ENCODE measurements at regions not wholly inside any gene's neighbourhood (a gene's known extent, or its start where the extent isn't known, plus 50 kb on each side); places are given as distances from the start of the nearest gene placed in this dataset.

DNA sequence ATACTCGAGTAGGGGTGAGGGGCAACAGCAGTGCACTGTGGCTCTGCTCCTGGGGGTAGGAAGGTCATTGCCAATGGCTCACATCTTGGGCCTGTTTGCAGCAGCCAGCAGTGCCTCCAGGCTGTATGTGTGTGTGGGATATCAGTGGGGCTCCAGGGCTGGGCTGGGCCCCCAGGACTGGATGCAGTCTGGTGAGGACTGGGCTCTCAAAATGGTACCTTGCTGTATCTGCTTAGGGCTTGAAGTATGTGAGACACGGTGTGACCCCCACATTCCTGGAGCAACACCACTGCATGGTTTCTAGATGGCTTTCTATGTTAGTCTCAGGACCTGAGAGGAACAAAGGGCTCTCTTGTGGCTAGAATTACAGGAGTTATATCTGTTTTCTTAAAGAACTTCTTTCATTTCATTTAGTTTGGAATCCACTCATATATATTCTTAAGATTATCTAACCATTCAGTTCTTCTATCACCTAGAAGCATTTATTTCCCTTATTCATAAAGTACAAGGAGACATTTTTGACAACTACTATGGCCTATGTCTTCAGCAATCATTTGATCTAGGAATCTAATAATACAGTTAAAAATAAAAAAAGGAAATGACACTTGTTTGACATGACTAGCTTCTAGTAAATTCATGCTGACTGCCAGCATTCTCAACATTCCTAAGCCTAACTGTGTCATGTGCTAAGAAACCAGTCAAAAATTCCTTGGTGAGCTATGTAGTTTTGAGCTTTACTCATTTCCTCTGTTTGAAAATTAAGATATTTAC is 443.2 kb upstream of the SEMA3A start:
- Histone ChIP-seq H3K4me1 (ENCODE audit: insufficient read depth, poor library complexity, severe bottlenecking) (peaks cover 26% of the 10 kb centered on the region), H3K27ac (ENCODE audit: poor library complexity, severe bottlenecking) (peak overlapping the region; percentile 96), H3K4me3 (ENCODE audit: severe bottlenecking) (no peak overlapping the region), H3K27me3 (ENCODE audit: insufficient read depth, poor library complexity, severe bottlenecking) (no peaks in the 10 kb centered on the region), H3K36me3 (ENCODE audit: low read depth) (no peaks in the 10 kb centered on the region), H3K9me3 (ENCODE audit: severe bottlenecking) (peaks cover 3% of the 10 kb centered on the region)
- peak; percentile 100 for ATAC-seq (ENCODE audit: low read depth)
- DNase-seq (ENCODE audit: low spot score) = no peak
- TF ChIP-seq, protein P1, sequence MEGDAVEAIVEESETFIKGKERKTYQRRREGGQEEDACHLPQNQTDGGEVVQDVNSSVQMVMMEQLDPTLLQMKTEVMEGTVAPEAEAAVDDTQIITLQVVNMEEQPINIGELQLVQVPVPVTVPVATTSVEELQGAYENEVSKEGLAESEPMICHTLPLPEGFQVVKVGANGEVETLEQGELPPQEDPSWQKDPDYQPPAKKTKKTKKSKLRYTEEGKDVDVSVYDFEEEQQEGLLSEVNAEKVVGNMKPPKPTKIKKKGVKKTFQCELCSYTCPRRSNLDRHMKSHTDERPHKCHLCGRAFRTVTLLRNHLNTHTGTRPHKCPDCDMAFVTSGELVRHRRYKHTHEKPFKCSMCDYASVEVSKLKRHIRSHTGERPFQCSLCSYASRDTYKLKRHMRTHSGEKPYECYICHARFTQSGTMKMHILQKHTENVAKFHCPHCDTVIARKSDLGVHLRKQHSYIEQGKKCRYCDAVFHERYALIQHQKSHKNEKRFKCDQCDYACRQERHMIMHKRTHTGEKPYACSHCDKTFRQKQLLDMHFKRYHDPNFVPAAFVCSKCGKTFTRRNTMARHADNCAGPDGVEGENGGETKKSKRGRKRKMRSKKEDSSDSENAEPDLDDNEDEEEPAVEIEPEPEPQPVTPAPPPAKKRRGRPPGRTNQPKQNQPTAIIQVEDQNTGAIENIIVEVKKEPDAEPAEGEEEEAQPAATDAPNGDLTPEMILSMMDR (IDR thresholded peaks at IDR 0.05; ENCODE audit: poor library complexity, severe bottlenecking) = no peak

DNA sequence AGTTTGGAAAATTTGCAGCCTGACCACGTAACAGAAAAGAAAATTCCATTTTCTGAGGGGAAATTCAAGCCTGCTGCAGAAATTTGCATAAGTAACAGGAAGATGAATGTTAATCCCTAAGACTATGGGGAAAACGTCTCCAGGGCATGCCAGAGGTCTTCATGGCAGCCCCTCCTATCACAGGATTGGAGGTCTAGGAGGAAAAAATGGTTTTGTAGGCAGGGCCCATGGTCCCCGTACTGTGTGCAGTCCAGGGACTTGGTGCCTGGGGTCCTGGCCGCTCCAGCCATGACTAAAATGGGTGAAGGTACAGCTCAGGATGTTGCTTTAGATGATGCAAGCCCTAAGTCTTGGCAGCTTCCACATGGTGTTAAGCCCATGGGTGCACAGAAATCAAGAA is 437.3 kb upstream of the SEMA3A start:
- TF ChIP-seq, protein P1 (IDR thresholded peaks at IDR 0.05; ENCODE audit: poor library complexity, severe bottlenecking) = no peak
- no peaks in the 10 kb centered on the region for H3K36me3 ChIP-seq (ENCODE audit: low read depth)
- no peak overlapping the region for H3K4me3 ChIP-seq (ENCODE audit: severe bottlenecking)
- H3K27me3 ChIP-seq (ENCODE audit: insufficient read depth, poor library complexity, severe bottlenecking) = no peaks in the 10 kb centered on the region
- DNase-seq (ENCODE audit: low spot score) = no peak
- peaks cover 4% of the 10 kb centered on the region for H3K4me1 ChIP-seq (ENCODE audit: insufficient read depth, poor library complexity, severe bottlenecking)
- H3K27ac ChIP-seq (ENCODE audit: poor library complexity, severe bottlenecking) = no peak overlapping the region
- ATAC-seq (ENCODE audit: low read depth) = no peak
- H3K9me3 ChIP-seq (ENCODE audit: severe bottlenecking) = peaks cover 8% of the 10 kb centered on the region

DNA sequence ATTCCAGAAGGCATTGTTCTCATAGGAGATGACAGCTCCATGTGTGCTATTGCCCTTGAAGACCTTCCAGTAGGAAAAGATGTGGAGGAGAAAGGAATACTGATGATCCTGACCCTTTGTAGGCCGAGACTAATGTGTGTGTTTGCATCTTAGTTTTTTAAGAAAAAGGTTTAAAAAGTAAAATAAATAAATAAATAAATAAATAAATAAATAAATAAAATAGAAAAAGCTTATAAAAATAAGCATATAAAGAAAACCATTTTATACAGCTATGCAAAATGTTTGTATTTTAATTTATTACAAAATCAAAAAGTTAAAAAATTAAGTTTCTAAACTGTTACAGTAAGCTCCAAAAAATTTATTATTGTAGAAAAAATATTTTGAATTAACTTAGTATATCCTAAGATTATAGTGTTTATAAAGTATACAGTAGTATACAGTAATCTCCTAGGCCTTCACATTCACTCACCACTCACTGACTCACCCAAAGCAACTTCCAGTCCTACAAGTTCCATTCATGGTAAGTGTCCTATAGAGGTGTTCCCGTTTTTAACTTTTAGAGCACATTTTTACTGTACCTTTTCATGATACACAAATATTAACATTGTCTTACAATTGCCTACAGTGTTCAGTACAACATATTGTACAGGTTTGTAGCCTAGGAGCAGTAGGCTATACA is 435.2 kb upstream of the SEMA3A start:
- no peak overlapping the region for H3K27ac ChIP-seq (ENCODE audit: poor library complexity, severe bottlenecking)
- peaks cover 8% of the 10 kb centered on the region for H3K9me3 ChIP-seq (ENCODE audit: severe bottlenecking)
- no peak overlapping the region for H3K4me3 ChIP-seq (ENCODE audit: severe bottlenecking)
- peaks cover 8% of the 10 kb centered on the region for H3K4me1 ChIP-seq (ENCODE audit: insufficient read depth, poor library complexity, severe bottlenecking)
- no peaks in the 10 kb centered on the region for H3K27me3 ChIP-seq (ENCODE audit: insufficient read depth, poor library complexity, severe bottlenecking)
- ATAC-seq (ENCODE audit: low read depth) (no peak), DNase-seq (ENCODE audit: low spot score) (no peak)
- H3K36me3 ChIP-seq (ENCODE audit: low read depth) = no peaks in the 10 kb centered on the region
- TF ChIP-seq, protein P1 (IDR thresholded peaks at IDR 0.05; ENCODE audit: poor library complexity, severe bottlenecking) = no peak

DNA sequence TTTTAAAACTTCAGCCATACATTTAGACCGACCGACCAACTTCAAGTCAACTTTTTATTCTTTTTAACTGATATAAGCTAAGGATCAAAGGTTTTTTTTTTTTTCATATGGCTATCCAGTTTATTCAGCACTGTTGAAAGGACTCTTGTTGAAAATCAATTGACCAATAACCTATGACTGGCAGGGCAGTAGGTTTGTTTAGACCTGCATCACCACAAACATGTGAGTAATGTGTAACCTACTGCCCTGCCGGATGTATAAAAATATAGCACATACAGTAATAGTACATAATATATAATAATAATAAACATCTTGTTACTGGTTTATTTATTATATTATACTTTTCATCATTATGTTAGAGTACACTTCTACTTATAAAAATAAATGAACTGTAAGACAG is 434.6 kb upstream of the SEMA3A start:
- ATAC-seq (ENCODE audit: low read depth) = no peak
- TF ChIP-seq, protein P1 (IDR thresholded peaks at IDR 0.05; ENCODE audit: poor library complexity, severe bottlenecking) = no peak

DNA sequence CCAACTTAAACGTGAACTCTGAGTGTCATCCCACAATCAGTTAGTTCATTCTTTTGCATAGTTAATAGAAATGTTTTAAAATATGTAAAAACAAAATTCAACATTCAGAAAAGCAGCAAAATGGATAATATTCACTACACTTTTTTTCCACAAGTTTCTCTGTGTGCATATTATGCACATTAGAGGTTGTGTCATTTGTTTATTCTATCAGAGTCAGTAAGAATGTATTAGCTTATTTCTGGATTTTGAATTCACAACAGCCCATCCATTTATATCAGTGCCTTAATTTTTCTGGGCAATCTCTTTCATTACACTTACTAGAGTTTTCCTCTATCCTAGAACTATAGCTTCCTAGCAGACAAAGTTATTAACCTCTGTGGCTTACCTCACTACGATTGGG is 432.7 kb upstream of the SEMA3A start:
- H3K4me3 ChIP-seq (ENCODE audit: severe bottlenecking) = no peak overlapping the region
- TF ChIP-seq, protein P1 (IDR thresholded peaks at IDR 0.05; ENCODE audit: poor library complexity, severe bottlenecking) = no peak
- peaks cover 9% of the 10 kb centered on the region for H3K4me1 ChIP-seq (ENCODE audit: insufficient read depth, poor library complexity, severe bottlenecking)
- no peak for DNase-seq (ENCODE audit: low spot score)
- no peaks in the 10 kb centered on the region for H3K36me3 ChIP-seq (ENCODE audit: low read depth)
- H3K9me3 ChIP-seq (ENCODE audit: severe bottlenecking) = peaks cover 2% of the 10 kb centered on the region
- no peaks in the 10 kb centered on the region for H3K27me3 ChIP-seq (ENCODE audit: insufficient read depth, poor library complexity, severe bottlenecking)
- no peak for ATAC-seq (ENCODE audit: low read depth)
- no peak overlapping the region for H3K27ac ChIP-seq (ENCODE audit: poor library complexity, severe bottlenecking)

More for the DNA sequence above, 434.6 kb upstream of the SEMA3A start:
- Histone ChIP-seq H3K36me3 (ENCODE audit: low read depth) (no peaks in the 10 kb centered on the region), H3K27ac (ENCODE audit: poor library complexity, severe bottlenecking) (no peak overlapping the region), H3K27me3 (ENCODE audit: insufficient read depth, poor library complexity, severe bottlenecking) (no peaks in the 10 kb centered on the region), H3K4me1 (ENCODE audit: insufficient read depth, poor library complexity, severe bottlenecking) (peaks cover 9% of the 10 kb centered on the region), H3K9me3 (ENCODE audit: severe bottlenecking) (peaks cover 8% of the 10 kb centered on the region), H3K4me3 (ENCODE audit: severe bottlenecking) (no peak overlapping the region)
- no peak for DNase-seq (ENCODE audit: low spot score)

Data from RWPE2 (cell line).